Fibroblast of pulmonary artery (primary cell): ENCODE measurements at regions not wholly inside any gene's neighbourhood (a gene's known extent, or its start where the extent isn't known, plus 50 kb on each side); places are given as distances from the start of the nearest gene placed in this dataset.

ENCODE experiments used
- DNase-seq: peaks from one replicate; pipeline ENCODE4 v3.0.0-alpha.2; 2010; ENCODE audit warnings: low read depth
- H3K4me3 ChIP-seq: replicated peaks from 2 replicates; pipeline ENCODE4 v1.5.1; 2011; ENCODE audit warnings: low read depth, mild to moderate bottlenecking, control low read depth, low read length, moderate library complexity
- TF ChIP-seq, protein P1 (sequence below): IDR thresholded peaks from 2 replicates; pipeline ENCODE4 v1.5.1; 2011; ENCODE audit warnings: mild to moderate bottlenecking, control low read depth, low read length, inconsistent platforms; ENCODE audit errors: missing control alignments

DNA sequence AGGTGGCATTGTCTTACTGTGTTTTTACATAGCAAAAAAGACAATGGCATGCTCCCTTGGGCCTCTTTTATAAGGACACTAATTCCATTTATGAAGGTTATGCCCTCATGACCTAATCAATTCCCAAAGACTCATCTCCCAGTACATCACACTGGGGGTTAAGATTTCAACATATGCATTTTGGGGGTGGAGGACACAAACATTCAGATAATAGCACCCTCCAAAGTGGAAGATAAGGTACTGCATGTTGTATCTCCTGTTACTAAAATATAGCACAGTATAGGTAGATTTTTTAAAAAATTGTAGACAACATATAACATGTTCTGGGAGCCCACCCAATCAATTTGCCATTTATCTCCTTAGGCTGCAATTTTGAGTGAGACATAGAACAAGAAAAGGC is 221.2 kb downstream of the LIG4 start:
- no peak for DNase-seq
- no peak overlapping the region for H3K4me3 ChIP-seq
- TF ChIP-seq, protein P1, sequence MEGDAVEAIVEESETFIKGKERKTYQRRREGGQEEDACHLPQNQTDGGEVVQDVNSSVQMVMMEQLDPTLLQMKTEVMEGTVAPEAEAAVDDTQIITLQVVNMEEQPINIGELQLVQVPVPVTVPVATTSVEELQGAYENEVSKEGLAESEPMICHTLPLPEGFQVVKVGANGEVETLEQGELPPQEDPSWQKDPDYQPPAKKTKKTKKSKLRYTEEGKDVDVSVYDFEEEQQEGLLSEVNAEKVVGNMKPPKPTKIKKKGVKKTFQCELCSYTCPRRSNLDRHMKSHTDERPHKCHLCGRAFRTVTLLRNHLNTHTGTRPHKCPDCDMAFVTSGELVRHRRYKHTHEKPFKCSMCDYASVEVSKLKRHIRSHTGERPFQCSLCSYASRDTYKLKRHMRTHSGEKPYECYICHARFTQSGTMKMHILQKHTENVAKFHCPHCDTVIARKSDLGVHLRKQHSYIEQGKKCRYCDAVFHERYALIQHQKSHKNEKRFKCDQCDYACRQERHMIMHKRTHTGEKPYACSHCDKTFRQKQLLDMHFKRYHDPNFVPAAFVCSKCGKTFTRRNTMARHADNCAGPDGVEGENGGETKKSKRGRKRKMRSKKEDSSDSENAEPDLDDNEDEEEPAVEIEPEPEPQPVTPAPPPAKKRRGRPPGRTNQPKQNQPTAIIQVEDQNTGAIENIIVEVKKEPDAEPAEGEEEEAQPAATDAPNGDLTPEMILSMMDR, result no peak

DNA sequence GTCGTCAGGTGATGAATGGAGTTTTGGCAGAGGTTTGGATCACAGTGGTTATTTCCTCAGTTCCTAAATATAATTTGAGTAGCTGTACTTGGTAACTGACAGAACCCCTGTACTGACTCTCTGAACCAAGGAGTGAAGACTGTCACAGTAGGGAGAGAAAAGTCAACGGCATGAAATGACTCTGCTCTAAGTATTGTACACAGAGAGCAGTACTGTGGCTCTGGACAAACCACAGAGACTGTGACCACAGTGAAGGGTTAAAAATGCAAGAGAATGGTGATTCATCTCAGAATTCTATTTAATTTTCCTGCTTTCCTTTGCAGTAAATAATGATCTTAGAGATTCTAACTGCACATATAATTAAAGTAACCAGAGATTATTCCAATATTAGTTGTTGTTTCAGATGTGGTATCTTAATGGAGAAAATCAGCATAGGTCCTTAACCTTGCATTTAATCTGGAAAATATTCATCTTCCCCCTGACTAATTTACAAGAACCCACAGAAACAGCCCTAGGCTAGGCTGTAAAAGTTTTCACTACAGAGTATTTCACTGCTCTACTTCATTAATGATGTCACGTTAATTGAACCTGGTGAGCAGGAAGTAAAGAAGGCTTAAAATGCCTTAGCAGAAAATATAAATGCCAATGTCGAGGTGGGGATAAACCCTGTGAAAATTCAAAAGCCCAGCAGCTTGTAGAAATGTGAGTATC is 221.9 kb downstream of the LIG4 start:
- no peak overlapping the region for H3K4me3 ChIP-seq
- TF ChIP-seq, protein P1, result no peak
- DNase-seq, result no peak

DNA sequence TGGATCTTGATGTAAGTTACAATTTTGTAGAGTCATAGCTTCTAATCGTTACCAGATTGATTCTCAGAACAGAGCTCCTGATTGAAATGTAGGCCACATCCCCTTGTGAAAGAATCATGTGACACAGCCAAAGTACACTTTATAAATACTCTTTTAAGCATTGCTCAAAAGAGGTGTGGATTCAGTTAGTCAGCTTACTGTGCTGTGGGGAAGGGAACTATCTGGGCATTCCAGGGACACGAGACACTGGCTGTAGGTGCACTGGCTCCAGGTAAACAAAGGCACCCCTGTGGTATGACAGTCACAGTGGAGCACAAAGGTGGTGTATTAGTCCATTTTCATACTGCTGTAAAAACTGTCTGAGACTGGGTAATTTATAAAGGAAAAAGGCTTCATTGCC is 222.8 kb downstream of the LIG4 start:
- no peak overlapping the region for H3K4me3 ChIP-seq
- no peak for DNase-seq
- TF ChIP-seq, protein P1, result no peak

DNA sequence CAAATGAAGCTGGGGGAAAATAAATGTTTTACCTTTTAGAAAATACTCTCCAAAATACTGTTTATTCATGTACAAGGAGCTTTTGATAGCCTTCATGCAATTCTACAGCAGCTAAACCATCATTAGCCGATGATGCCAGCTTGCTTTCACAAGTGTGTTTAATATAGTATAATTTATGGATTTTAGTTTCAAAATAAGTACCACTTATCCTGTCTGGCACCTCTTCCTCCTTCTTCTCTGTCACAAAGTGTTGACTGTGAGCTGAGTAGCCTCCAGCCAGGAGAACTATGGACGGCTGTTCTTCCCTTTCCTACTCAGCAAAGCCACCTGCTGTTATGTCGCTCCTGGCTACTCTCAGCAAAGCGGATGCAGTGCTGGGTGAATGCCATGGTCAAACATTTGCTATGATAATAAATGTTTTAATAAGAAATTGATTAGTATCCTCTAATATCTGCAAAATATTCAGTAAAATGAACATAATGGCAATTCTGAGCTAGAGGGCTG is 238.2 kb downstream of the LIG4 start:
- TF ChIP-seq, protein P1, result no peak
- DNase-seq, result no peak
- no peak overlapping the region for H3K4me3 ChIP-seq

DNA sequence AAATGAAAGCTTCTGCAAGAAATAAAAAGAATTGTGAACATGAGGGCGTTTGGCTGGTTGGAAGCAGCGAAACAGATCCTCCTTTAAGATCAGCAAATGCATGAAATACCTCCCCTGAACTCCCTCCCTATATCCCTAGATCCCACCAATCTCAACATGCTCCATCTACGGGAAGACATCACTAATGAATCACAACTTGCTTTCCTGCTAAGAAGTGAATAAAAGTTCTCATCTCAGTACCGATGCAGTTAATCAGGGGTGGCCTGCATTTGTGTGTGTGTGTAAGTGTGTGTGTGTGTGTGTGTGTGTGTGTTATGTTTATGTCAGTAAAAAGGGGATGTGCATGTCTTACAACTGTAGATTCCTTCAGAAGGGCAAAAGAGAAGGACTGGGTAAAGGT is 238.7 kb downstream of the LIG4 start:
- no peak for DNase-seq
- TF ChIP-seq, protein P1, result no peak
- no peak overlapping the region for H3K4me3 ChIP-seq

DNA sequence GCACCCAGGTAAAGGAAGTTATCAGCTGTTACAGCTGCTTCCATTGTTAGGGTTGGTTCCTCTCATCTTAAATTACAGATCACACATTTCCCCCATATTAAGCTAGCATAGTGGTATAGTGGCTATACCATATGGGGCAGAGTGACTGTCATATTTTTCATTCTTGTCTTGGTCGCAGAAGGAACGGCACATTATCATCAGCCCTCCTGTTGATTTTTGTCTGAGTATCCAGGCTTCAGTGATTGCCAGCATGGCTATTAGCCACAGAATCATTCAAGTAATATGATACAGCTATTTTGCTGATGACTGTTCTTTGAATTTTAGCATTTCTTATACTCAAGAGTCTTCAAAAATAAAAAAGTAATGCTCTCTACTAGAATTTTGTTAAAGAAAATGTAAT is 240.9 kb downstream of the LIG4 start:
- TF ChIP-seq, protein P1, result no peak
- H3K4me3 ChIP-seq, result no peak overlapping the region
- DNase-seq, result no peak

DNA sequence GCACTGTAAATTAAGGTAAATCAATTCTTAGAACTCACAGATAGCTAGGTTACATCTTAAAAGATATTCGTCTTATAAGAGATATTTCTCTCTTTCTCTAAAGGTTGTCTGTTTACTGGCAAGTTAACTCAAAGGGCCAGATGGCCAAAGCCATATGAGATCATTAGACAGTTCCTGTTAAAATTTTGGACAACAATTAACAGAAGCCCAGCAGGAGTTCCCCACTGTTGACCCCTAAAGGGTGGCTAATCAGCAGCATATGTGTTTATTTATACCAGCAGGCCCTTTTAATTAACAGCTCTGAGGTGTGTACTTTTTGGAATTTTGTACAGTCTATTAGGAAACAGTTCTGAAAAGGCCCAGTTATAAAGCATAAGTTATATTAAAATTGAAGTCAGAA is 245.8 kb downstream of the LIG4 start:
- H3K4me3 ChIP-seq, result no peak overlapping the region
- no peak for DNase-seq
- TF ChIP-seq, protein P1, result no peak
